ENCODE measurements at regions not wholly inside any gene's neighbourhood (a gene's known extent, or its start where the extent isn't known, plus 50 kb on each side); places are given as distances from the start of the nearest gene placed in this dataset.

GRCh38 chr3:103136621-103137020 lies 701.8 kb downstream of the ZPLD1 start:
- H3K4me1 Mint-ChIP-seq, result no peaks in the 10 kb centered on the region
- H3K27ac Mint-ChIP-seq, result no peak overlapping the region
- DNase-seq, result no peak
- ATAC-seq, result no peak
- no peaks in the 10 kb centered on the region for H3K27me3 Mint-ChIP-seq
- H3K9me3 Mint-ChIP-seq, result no peaks in the 10 kb centered on the region
- no peak overlapping the region for H3K4me3 Mint-ChIP-seq

GRCh38 chr3:103137830-103138229 lies 703.0 kb downstream of the ZPLD1 start:
- H3K9me3 Mint-ChIP-seq, result no peaks in the 10 kb centered on the region
- no peak overlapping the region for H3K4me3 Mint-ChIP-seq
- H3K27ac Mint-ChIP-seq, result no peak overlapping the region
- H3K4me1 Mint-ChIP-seq, result no peaks in the 10 kb centered on the region
- DNase-seq (no peak), ATAC-seq (no peak)
- no peaks in the 10 kb centered on the region for H3K27me3 Mint-ChIP-seq

DNA sequence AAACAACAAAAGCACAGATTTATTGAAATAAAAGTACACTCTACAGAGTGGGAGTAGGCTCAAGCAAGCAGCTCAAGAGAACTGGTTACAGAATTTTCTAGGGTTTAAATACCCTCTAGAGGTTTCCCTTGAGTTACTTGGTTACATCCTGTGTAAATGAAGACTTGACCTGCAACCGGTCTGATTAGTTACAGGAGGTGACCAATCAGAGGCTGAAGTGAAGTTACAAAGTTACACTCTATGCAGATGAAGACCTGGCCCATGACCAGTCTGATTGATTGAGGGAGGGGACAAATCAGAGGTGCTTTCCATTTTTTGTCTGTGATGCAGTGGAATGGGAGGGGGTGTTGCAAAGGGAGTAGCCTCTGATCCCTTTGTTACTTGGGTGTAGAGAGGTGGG lies 723.4 kb downstream of the ZPLD1 start:
- ATAC-seq (no peak), DNase-seq (no peak)
- Mint-ChIP-seq H3K27ac (no peak overlapping the region), H3K4me3 (no peak overlapping the region), H3K4me1 (no peaks in the 10 kb centered on the region), H3K9me3 (peaks cover 0 to 11% of the 10 kb centered on the region in 2 donors), H3K27me3 (no peaks in the 10 kb centered on the region)

GRCh38 chr3:103166890-103167289 lies 732.1 kb downstream of the ZPLD1 start:
- H3K4me3 Mint-ChIP-seq, result no peak overlapping the region
- ATAC-seq (no peak), DNase-seq (no peak)
- no peaks in the 10 kb centered on the region for H3K4me1 Mint-ChIP-seq
- H3K9me3 Mint-ChIP-seq, result peaks cover 6 to 7% of the 10 kb centered on the region in 2 donors
- H3K27me3 Mint-ChIP-seq, result no peaks in the 10 kb centered on the region
- H3K27ac Mint-ChIP-seq, result no peak overlapping the region

DNA sequence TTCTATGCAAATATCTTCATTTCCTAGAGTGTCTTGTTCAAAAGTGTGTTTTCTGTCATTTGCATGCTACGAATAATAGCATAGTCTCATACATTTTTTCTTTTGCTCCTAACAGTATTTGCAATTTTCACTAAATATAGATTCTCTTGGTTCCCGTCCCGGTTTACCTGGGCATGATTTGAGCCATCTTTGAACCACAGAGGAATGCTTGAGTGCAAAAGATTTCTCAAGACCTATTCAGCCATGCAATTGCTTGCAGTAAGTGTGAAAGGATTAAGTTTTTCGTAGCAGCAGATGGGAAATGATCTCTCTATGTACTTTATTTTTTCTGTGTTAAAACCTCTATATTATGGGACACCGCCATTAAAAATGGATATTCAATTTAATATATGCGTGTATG lies 733.0 kb downstream of the ZPLD1 start:
- Mint-ChIP-seq H3K27me3 (no peaks in the 10 kb centered on the region), H3K27ac (no peak overlapping the region), H3K4me1 (no peaks in the 10 kb centered on the region), H3K9me3 (peaks cover 6 to 7% of the 10 kb centered on the region in 2 donors), H3K4me3 (no peak overlapping the region)
- DNase-seq, result no peak
- ATAC-seq, result no peak

DNA sequence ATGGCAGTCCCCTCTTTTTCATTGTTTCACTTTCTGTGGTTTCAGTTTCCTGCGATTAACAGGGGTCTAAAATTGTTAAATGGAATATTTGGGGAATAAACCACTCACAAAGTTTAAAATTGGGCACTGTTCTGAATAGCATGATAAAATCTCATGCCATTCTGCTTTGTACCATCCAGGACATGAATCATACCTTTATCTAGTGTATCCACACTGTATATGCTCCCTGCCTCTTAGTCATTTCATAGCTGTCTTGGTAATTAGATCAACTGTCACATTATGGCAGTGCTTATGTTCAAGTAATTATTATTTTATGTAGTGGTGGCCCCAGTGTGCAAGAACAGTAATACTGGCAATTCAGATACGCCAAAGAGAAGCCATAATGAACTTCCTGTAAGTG lies 734.5 kb downstream of the ZPLD1 start:
- no peak overlapping the region for H3K4me3 Mint-ChIP-seq
- no peaks in the 10 kb centered on the region for H3K4me1 Mint-ChIP-seq
- no peak overlapping the region for H3K27ac Mint-ChIP-seq
- no peak for ATAC-seq
- H3K9me3 Mint-ChIP-seq, result peaks cover 6 to 7% of the 10 kb centered on the region in 2 donors
- no peaks in the 10 kb centered on the region for H3K27me3 Mint-ChIP-seq
- DNase-seq, result no peak

- ATAC-seq, result no peak
- Mint-ChIP-seq H3K4me1 (no peaks in the 10 kb centered on the region), H3K27me3 (no peaks in the 10 kb centered on the region), H3K4me3 (no peak overlapping the region), H3K9me3 (peaks cover 6 to 7% of the 10 kb centered on the region in 2 donors), H3K27ac (no peak overlapping the region)
- DNase-seq, result no peak
These were observed 735.8 kb downstream of the ZPLD1 start for GRCh38 chr3:103170651-103171050.

GRCh38 chr3:103173940-103174339 lies 739.1 kb downstream of the ZPLD1 start:
- no peak overlapping the region for H3K27ac Mint-ChIP-seq

GRCh38 chr3:103181160-103181559 lies 746.3 kb downstream of the ZPLD1 start:
- Mint-ChIP-seq H3K27me3 (no peaks in the 10 kb centered on the region), H3K4me1 (no peaks in the 10 kb centered on the region), H3K27ac (no peak overlapping the region), H3K4me3 (no peak overlapping the region), H3K9me3 (peaks cover 6 to 9% of the 10 kb centered on the region in 2 donors)
- DNase-seq (no peak), ATAC-seq (no peak)

More at GRCh38 chr3:103173940-103174339, 739.1 kb downstream of the ZPLD1 start:
- Mint-ChIP-seq H3K4me3 (no peak overlapping the region), H3K4me1 (no peaks in the 10 kb centered on the region), H3K27me3 (no peaks in the 10 kb centered on the region), H3K9me3 (peaks cover 0 to under 1% of the 10 kb centered on the region in 2 donors)
- no peak for ATAC-seq
- no peak for DNase-seq

GRCh38 chr3:103184772-103185171 lies 750.0 kb downstream of the ZPLD1 start:
- H3K4me3 Mint-ChIP-seq, result no peak overlapping the region
- no peak overlapping the region for H3K27ac Mint-ChIP-seq
- peaks cover 6 to 9% of the 10 kb centered on the region in 2 donors for H3K9me3 Mint-ChIP-seq
- no peaks in the 10 kb centered on the region for H3K4me1 Mint-ChIP-seq
- ATAC-seq (no peak), DNase-seq (no peak)
- no peaks in the 10 kb centered on the region for H3K27me3 Mint-ChIP-seq

GRCh38 chr3:103189941-103190340 lies 755.1 kb downstream of the ZPLD1 start:
- H3K27ac Mint-ChIP-seq, result no peak overlapping the region

DNA sequence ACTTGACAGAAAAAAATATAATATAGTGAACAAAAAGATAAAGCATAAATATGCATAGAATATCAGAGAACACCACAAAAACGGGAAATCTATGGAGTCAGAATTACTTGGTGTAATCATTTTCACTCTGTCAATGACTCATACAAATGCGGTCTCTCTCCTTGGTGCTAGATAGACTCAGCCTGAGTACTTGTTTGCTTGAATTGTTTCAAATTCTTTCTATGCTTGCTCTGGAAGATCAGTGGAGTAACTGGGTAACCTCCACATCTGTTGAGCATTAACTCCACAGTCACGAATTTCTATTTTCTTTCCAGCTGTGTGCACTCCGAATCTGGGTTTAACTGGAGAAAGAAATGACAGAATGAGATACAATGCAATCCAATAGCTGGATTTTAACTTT lies 760.4 kb downstream of the ZPLD1 start:
- no peak overlapping the region for H3K27ac Mint-ChIP-seq
- H3K4me1 Mint-ChIP-seq, result no peaks in the 10 kb centered on the region
- H3K4me3 Mint-ChIP-seq, result no peak overlapping the region
- DNase-seq, result no peak
- H3K27me3 Mint-ChIP-seq, result no peaks in the 10 kb centered on the region
- H3K9me3 Mint-ChIP-seq, result peaks cover 0 to 11% of the 10 kb centered on the region in 2 donors
- ATAC-seq, result no peak

More at GRCh38 chr3:103189941-103190340, 755.1 kb downstream of the ZPLD1 start:
- Mint-ChIP-seq H3K4me3 (no peak overlapping the region), H3K9me3 (peaks cover 0 to 11% of the 10 kb centered on the region in 2 donors), H3K4me1 (no peaks in the 10 kb centered on the region), H3K27me3 (no peaks in the 10 kb centered on the region)
- ATAC-seq (no peak), DNase-seq (no peak)

DNA sequence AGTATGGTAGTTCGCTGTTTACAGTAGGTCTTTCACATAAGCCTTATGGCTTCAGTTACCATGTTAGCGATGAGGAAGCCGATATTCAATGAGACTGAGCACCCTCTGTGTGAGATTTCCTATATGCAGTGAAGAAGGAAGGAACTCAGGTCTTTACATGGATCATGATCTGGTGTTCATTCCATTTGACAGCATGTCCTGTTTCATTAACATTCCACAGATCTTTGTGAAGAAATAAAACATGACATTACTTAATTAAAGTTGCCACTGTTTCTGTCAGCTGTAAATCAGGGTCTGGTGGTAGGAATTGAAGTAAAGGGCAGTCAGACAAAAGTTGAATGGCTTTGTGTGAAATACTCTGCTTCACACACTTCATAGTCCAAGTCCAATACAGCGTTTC lies 768.6 kb downstream of the ZPLD1 start:
- no peak for ATAC-seq
- no peak overlapping the region for H3K4me3 Mint-ChIP-seq
- no peaks in the 10 kb centered on the region for H3K27me3 Mint-ChIP-seq

DNA sequence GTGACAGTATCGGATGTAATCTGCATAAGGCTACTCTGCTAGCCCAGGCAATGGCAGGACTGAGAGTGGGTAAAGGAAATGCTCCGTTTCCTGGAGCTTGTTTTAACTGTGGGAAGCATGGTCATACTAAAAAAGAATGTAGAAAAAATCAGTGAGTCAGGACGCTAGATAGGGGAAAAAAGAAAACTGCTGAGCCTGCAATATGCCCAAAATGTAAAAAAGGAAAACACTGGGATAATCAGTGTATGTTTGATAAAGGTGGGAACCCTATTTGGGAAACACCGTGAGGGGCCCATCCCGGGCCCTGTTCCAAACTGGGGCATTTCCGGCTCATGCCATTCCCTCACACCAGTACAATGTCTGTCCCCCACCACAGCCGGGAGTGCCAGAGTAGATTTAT lies 775.8 kb downstream of the ZPLD1 start:
- no peaks in the 10 kb centered on the region for H3K27me3 Mint-ChIP-seq
- H3K4me1 Mint-ChIP-seq, result no peaks in the 10 kb centered on the region
- DNase-seq, result no peak
- peaks cover 0 to 7% of the 10 kb centered on the region in 2 donors for H3K9me3 Mint-ChIP-seq
- ATAC-seq, result no peak
- H3K27ac Mint-ChIP-seq, result no peak overlapping the region
- no peak overlapping the region for H3K4me3 Mint-ChIP-seq

More for the DNA sequence above, 768.6 kb downstream of the ZPLD1 start:
- Mint-ChIP-seq H3K4me1 (no peaks in the 10 kb centered on the region), H3K27ac (no peak overlapping the region), H3K9me3 (no peaks in the 10 kb centered on the region)
- DNase-seq, result no peak

DNA sequence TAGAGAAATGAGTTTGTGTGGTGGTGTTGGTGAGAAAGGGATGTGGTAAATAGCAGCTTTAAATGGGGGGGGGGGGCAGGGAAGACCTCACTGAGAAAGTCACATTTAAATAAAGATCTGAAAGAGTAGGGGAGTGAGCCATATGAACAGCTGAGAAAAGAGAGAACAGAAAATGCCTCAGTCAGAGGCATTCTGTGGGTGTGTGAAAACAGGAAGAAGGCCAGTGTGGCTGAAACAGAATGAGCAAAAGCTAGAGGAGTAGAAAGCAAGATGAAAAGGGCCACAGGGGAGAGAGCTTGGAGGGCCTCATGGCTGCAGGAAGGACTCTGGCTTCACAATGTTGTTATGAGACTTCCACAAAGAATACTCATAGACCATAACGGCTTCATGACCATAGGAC lies 783.3 kb downstream of the ZPLD1 start:
- H3K27ac Mint-ChIP-seq, result no peak overlapping the region
- no peak for DNase-seq
- H3K4me3 Mint-ChIP-seq, result no peak overlapping the region
- H3K4me1 Mint-ChIP-seq, result no peaks in the 10 kb centered on the region
- ATAC-seq, result peak; percentile 54
- H3K9me3 Mint-ChIP-seq, result no peaks in the 10 kb centered on the region
- H3K27me3 Mint-ChIP-seq, result no peaks in the 10 kb centered on the region

DNA sequence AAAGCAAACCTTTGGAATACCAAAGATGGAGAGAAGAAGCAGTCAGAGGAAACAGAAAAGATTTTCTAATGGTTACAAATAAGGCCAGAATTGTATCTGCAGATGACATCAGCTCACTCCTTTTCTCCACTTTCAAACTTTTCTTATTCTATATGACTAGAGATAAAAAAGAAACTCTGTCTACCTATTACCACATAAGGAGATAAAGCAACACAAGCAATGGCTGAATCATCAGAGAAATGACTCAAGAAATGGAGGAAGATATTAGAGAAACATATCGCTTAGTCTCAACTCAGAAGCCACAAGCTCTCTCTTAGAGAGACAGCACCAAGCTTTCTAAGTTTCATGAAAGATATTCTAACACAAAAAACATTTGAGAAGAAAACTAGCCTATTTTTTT lies 784.0 kb downstream of the ZPLD1 start:
- Mint-ChIP-seq H3K9me3 (no peaks in the 10 kb centered on the region), H3K27me3 (no peaks in the 10 kb centered on the region), H3K27ac (no peak overlapping the region), H3K4me1 (no peaks in the 10 kb centered on the region), H3K4me3 (no peak overlapping the region)
- no peak for ATAC-seq
- DNase-seq, result no peak

DNA sequence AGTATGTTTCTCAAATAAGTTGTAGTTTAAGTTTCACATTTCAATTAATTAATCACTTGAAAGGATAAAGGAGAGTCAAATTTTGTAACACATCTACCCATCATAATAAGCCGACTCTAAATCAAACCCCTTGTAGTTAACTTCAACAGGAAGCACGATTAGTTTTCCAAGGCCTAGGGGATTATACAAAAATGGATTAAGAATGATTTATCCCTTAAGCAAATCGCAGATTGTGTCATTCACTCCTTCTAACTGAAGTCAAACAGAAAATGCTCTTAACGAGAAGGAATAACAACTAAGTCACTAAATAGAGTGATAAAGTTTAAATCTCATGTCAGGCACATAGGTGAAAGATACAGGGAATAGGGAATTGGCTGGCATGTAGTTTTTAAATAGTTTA lies 792.8 kb downstream of the ZPLD1 start:
- Mint-ChIP-seq H3K4me1 (no peaks in the 10 kb centered on the region), H3K9me3 (peaks cover 0 to 6% of the 10 kb centered on the region in 2 donors), H3K4me3 (no peak overlapping the region), H3K27me3 (no peaks in the 10 kb centered on the region), H3K27ac (no peak overlapping the region)
- DNase-seq, result no peak
- ATAC-seq, result no peak
